Calu3 (cell line): ENCODE measurements at regions not wholly inside any gene's neighbourhood (a gene's known extent, or its start where the extent isn't known, plus 50 kb on each side); places are given as distances from the start of the nearest gene placed in this dataset.

Source experiments
- BruUV-seq: library from RNA; stranded (reverse); fragments of 400-500 nt; replicated peaks from 2 replicates; lab custom pipeline; 2021; lab: Mats Ljungman, UMichigan
- CTCF ChIA-PET: fragments of 300-600 bp; sonication (Branson Sonifier 250); formaldehyde crosslinking; loops from one replicate; lab custom pipeline; 2022; ENCODE audit warnings: antibody characterized with exemption; lab: Charles Lee
- DNase-seq: peaks from one replicate; pipeline ENCODE4 v3.0.0; 2022
- H3K27ac Mint-ChIP-seq: one replicate; pipeline ENCODE4 v1.8.0; 2022; ENCODE audit warnings: mixed read lengths; ENCODE audit not compliant: unreplicated experiment
- H3K27me3 Mint-ChIP-seq: one replicate; pipeline ENCODE4 v1.8.0; 2022; ENCODE audit warnings: mixed read lengths; ENCODE audit not compliant: unreplicated experiment
- H3K36me3 Mint-ChIP-seq: one replicate; pipeline ENCODE4 v1.8.0; 2022; ENCODE audit warnings: mild to moderate bottlenecking, moderate library complexity, mixed read lengths; ENCODE audit not compliant: insufficient read depth, unreplicated experiment
- H3K4me1 Mint-ChIP-seq: one replicate; pipeline ENCODE4 v1.8.0; 2022; ENCODE audit warnings: mild to moderate bottlenecking, low read depth, mixed read lengths; ENCODE audit not compliant: unreplicated experiment
- H3K4me3 Mint-ChIP-seq: one replicate; pipeline ENCODE4 v1.8.0; 2022; ENCODE audit warnings: mild to moderate bottlenecking, low read depth, moderate library complexity, mixed read lengths; ENCODE audit not compliant: unreplicated experiment
- H3K9me3 Mint-ChIP-seq: one replicate; pipeline ENCODE4 v1.8.0; 2022; ENCODE audit warnings: low read depth, mixed read lengths; ENCODE audit not compliant: unreplicated experiment
- intact Hi-C: fragments of 100-400 bp; cut with micrococcal nuclease; formaldehyde crosslinking; loops from one replicate; pipeline ENCODE4 v1.10.0; 2022; ENCODE audit not compliant: unreplicated experiment
- TF ChIP-seq, protein P1 (sequence below): fragments of 200-600 bp; IDR thresholded peaks from one replicate; pipeline ENCODE4 v1.8.0; 2022; ENCODE audit warnings: antibody characterized with exemption; ENCODE audit not compliant: unreplicated experiment

GRCh38 chr2:145359561-145359960, 839.6 kb upstream of the ZEB2 start:
- TF ChIP-seq, protein P1, sequence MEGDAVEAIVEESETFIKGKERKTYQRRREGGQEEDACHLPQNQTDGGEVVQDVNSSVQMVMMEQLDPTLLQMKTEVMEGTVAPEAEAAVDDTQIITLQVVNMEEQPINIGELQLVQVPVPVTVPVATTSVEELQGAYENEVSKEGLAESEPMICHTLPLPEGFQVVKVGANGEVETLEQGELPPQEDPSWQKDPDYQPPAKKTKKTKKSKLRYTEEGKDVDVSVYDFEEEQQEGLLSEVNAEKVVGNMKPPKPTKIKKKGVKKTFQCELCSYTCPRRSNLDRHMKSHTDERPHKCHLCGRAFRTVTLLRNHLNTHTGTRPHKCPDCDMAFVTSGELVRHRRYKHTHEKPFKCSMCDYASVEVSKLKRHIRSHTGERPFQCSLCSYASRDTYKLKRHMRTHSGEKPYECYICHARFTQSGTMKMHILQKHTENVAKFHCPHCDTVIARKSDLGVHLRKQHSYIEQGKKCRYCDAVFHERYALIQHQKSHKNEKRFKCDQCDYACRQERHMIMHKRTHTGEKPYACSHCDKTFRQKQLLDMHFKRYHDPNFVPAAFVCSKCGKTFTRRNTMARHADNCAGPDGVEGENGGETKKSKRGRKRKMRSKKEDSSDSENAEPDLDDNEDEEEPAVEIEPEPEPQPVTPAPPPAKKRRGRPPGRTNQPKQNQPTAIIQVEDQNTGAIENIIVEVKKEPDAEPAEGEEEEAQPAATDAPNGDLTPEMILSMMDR: no peak
- CTCF ChIA-PET: no interaction called here
- H3K27me3 Mint-ChIP-seq: no peaks in the 10 kb centered on the region
- H3K36me3 Mint-ChIP-seq: no peaks in the 10 kb centered on the region
- intact Hi-C loops: no loop called here
- BruUV-seq: no TSS peak
- no peaks in the 10 kb centered on the region for H3K9me3 Mint-ChIP-seq
- DNase-seq: no peak
- H3K27ac Mint-ChIP-seq: no peak overlapping the region
- H3K4me3 Mint-ChIP-seq: no peak overlapping the region
- no peaks in the 10 kb centered on the region for H3K4me1 Mint-ChIP-seq

DNA sequence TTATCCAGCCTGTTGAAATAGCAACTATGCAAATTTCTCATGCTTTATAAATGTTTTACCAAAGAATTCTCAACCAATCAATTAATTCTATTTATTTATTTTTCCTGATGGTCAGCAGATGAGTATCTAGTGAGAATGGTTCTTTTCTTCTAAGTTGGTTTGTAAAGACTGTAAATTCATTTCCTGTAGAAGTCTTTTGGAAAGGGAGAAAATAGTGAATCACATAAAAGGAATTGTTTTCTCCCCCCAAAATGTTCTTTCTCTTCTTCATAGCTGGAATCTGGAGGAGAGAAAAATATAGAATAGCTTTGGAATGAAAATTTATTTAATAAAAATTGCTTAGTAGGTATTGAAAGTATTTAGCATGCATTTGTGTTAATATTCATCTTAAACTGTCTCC, 836.1 kb upstream of the ZEB2 start:
- intact Hi-C loops: no loop called here

GRCh38 chr2:145352484-145352883, 832.6 kb upstream of the ZEB2 start:
- no peaks in the 10 kb centered on the region for H3K27me3 Mint-ChIP-seq
- no peak overlapping the region for H3K4me3 Mint-ChIP-seq
- no peak for DNase-seq
- no peak overlapping the region for H3K27ac Mint-ChIP-seq
- TF ChIP-seq, protein P1: no peak
- BruUV-seq: no TSS peak
- CTCF ChIA-PET: no interaction called here
- H3K36me3 Mint-ChIP-seq: no peaks in the 10 kb centered on the region
- intact Hi-C loops: no loop called here
- H3K9me3 Mint-ChIP-seq: no peaks in the 10 kb centered on the region
- no peaks in the 10 kb centered on the region for H3K4me1 Mint-ChIP-seq

More for the DNA sequence above, 836.1 kb upstream of the ZEB2 start:
- no peak overlapping the region for H3K27ac Mint-ChIP-seq
- CTCF ChIA-PET: no interaction called here
- no TSS peak for BruUV-seq
- H3K4me3 Mint-ChIP-seq: no peak overlapping the region
- no peaks in the 10 kb centered on the region for H3K9me3 Mint-ChIP-seq
- H3K4me1 Mint-ChIP-seq: no peaks in the 10 kb centered on the region
- TF ChIP-seq, protein P1: no peak
- H3K36me3 Mint-ChIP-seq: no peaks in the 10 kb centered on the region
- DNase-seq: no peak
- no peaks in the 10 kb centered on the region for H3K27me3 Mint-ChIP-seq

- Mint-ChIP-seq H3K9me3 (no peaks in the 10 kb centered on the region), H3K36me3 (no peaks in the 10 kb centered on the region), H3K27me3 (no peaks in the 10 kb centered on the region), H3K4me3 (no peak overlapping the region), H3K4me1 (no peaks in the 10 kb centered on the region), H3K27ac (no peak overlapping the region)
- intact Hi-C loops: no loop called here
- CTCF ChIA-PET: no interaction called here
- BruUV-seq: no TSS peak
- TF ChIP-seq, protein P1: no peak
- no peak for DNase-seq
These were observed 832.0 kb upstream of the ZEB2 start for GRCh38 chr2:145351864-145352425.
